ENCODE measurements at regions not wholly inside any gene's neighbourhood (a gene's known extent, or its start where the extent isn't known, plus 50 kb on each side); places are given as distances from the start of the nearest gene placed in this dataset.

DNA sequence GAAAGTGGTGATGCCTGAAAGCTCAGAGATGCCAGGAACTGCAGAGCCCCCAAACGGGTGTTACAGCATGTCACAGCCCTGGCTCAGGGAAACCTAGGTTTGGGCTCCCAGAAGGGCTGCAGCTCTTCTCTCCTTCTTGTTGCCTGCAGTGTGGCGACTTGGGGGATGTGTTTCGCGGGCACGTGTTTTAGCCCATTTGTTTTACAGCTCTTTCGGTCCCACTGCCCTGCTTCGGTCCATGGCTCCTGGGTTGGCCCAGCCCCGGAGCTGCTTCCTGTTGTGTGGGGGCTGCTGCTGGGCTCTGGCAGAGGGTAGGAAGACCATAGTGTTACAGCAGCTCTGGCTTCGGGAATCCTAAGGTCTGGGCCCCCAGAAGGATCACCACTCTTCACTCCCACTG lies 222.9 kb upstream of the RIOK2 start:
- TF ChIP-seq GATA3 (IDR thresholded peaks at IDR 0.05; ENCODE audit: low read depth, low read length) (no peak), GATA2 (IDR thresholded peaks at IDR 0.05; ENCODE audit: low read depth, low read length) (no peak)

Measured in SH-SY5Y (cell line).